GM19463 (cell line): ENCODE measurements at regions not wholly inside any gene's neighbourhood (a gene's known extent, or its start where the extent isn't known, plus 50 kb on each side); places are given as distances from the start of the nearest gene placed in this dataset.

Source experiments
- ATAC-seq: cut with Tn5 transposase; IDR thresholded peaks from one replicate; pipeline ENCODE4 v1.9.1; 2021; ENCODE audit warnings: mild to moderate bottlenecking, moderate library complexity; ENCODE audit not compliant: unreplicated experiment

DNA sequence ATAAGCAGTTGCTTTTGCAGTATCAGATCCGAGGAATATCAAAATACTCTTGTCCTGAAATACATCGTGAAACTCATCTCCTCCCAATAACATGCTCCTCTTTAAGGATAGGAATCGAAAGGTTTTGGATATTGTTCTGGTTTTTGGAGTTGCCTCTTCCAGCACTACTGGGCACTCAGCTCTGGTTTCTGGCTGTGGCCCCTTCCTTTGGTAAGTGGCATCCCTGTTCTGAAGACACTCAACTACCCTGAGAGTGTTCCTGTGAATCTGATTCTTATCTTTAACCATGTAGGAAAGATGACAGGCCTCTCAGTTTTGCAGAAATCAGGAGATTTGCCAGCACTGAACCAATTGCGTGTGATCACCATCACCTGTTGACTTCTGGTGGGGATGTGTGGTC, 327.5 kb upstream of the TBL1XR1 start:
- no peak for ATAC-seq

DNA sequence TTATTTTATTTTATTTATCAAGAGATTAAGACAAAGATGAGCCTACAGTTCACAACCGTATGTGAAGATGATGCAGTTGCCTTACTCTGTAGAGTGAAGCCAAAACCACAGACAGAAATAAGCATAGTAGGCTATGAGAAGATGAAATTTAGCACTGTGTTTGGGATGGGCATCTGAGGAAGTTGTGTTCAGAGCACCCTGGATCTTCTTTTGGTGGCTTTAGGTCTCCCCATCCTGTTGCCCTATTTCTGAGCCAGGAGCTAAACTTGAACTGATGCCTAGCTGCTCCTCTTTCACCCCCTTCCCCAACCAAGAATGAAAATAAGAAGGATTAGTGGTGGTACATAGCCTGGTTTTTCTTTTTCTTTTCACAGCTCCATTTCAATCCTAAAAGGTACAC, 328.1 kb upstream of the TBL1XR1 start:
- ATAC-seq = no peak

DNA sequence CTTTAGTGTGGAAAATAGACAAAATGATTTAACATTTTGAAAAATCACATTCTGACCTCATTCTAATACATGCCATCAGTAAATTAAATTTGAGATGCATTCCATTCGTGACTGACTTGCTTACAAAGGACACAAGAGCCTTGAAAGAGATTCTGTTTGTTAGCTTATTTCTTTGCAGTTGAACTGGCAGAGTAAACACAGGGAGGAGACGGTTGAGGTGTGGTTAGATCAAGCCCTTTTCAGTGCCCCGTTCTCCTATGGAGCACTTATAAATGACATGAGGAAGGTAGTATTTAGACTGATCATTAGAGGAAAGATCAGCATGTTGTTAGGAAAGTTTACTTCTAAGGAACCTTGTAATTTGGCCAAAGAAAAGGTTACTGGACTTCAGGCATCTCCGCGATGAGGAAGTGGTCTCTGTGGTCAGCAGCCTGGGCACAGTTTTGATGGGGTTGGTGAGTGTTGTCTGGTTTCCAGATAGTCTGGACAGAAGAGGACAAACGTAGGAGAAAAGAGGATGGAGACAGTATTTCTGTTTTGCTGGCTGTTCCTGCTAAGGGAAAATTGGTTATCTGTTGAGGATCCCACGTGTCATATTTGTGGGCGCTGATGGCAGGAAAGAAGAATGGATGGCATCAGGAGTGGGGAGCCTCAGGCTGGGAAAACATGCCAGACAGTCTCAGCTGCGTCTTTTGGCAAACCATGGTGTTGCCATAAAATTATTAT, 328.9 kb upstream of the TBL1XR1 start:
- no peak for ATAC-seq

DNA sequence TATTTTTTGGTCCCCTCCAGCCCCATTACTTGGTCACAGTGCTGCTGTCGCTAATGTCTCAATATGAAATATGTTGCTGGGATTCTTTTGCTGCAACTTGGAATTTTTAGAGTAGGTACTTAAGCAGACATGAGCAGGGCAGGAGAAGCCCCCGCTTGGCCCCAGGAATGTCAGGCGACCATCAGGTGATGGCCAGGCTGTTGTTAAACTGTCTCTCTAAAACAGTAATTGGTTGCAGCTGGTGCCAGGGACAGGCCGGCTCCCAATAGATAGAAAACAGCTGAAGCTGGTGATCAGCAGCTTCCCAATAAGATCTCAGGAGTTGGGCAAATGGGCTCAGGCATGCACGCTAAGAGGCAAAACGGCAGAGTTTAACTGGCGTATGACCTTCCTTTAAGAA, 329.9 kb upstream of the TBL1XR1 start:
- ATAC-seq = no peak

DNA sequence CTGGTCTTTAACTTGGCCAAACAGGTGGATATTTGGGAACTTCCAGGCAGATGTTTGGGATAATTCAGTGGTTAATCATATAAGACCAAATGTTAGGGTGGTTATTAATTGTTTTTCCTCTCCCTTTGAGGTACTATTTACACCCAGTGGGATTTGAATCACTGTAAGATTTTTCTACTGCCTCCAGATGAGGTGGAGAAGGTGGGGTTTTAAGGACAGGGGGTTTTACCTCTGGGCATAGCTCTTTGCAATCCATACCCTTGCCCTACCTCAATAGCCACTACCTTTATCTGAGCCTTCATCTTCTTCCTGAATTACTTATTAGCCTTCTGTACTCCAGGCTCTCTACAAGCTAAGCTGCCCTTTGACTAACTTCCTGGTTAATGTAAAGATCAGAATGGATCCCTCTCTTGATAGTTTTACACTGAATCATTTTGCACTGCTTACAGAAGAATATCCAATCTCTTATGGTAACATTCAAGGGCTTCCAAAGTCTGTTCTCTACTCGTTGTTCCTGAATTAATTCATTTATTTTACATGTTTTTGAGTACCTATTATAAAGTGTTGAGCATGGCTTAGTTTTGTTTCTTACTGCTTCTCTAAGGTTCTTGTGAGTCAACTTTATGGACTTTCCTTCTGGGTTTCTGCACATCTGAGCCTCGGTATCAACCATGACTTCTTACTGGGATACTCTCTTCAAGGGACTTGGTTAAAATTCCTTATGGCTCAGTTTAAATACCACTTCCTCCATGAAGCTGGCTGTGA, 331.2 kb upstream of the TBL1XR1 start:
- no peak for ATAC-seq

DNA sequence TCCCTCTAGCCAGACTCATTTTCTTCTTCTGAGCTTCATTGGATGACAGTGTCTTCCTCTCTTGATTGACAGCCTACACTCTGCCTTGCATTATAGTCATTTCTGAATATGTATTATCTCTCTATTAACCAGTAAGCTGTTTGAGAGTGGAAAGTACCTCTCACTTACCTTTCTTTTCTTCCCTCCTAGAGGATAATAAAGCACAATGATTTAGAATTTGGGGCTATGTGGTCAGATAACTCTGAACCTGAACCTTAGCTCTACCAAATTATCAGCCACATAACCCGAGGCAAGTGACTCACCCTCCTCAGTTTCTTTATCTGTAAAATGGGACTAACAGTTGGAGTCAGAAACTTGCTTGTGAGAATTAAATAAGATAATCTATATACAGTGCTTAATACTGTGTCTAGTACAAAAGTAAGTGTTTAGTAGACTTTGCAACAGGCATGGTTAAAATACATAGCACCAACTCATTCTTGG, 331.8 kb upstream of the TBL1XR1 start:
- no peak for ATAC-seq

DNA sequence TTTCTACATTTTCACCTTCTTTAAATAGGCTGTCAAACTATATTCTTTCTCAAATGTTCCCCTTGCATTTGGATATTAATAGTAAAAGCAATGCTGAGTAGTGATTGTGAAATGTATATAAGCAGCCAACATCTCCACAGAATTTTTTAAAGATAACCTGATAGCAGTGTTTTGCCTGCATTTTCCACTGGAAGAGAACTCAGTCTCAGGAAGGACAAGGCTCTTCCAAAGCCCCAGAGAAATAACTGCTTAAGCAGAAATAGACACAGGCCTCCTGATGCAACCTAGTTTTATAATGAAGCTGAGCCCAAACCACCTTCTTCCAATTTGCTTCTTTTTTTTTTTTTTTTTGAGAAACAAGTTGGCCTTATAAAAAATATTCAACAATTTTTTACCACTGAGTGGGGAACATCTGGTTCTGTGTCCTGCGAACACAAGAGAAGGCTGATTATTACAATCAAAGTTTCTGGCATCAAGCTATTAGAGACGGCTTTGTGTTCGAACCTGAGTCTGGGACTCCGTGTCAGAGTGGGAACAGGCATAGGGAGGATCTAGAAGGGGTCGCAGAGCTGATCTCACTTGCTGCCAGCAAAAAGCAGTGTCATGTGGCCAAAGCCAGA, 332.5 kb upstream of the TBL1XR1 start:
- no peak for ATAC-seq

DNA sequence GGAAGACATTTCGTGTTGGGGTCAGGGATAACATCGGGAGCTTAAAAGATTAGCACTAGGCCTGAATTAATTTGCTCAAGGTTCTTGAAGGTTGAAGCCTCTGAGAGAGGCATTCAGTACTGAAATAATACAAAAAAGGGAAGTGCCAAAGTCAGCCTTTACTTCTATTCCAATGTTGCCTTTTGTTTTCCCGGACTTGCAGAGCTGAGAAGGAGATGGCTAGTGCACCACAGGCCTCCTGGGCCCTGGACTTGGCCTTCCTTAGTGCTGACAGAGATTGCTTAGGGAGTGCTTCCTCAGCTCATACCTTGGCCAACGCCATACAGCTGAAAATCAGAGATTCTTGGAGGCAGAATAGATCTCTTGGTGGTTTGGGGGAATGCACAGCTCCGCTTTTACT, 333.6 kb upstream of the TBL1XR1 start:
- no peak for ATAC-seq

DNA sequence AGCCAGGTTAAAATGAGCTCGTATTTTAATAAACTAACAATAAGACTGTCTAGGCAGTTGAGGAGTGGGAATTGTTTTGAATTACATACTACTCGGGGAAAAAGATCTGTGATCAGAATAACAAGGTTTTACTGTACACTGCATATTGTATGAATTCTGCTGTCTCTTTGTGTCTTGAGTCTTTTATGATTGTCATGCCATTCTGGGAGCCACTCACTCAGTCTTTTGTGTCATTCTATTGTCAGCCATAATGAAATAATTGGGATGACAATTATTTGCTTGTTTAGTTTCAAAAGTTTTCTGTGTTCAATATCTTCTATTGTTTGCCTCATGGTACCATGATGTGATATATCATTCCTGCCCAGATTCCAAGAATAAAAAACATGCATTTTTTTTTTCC, 339.6 kb upstream of the TBL1XR1 start:
- ATAC-seq = no peak

DNA sequence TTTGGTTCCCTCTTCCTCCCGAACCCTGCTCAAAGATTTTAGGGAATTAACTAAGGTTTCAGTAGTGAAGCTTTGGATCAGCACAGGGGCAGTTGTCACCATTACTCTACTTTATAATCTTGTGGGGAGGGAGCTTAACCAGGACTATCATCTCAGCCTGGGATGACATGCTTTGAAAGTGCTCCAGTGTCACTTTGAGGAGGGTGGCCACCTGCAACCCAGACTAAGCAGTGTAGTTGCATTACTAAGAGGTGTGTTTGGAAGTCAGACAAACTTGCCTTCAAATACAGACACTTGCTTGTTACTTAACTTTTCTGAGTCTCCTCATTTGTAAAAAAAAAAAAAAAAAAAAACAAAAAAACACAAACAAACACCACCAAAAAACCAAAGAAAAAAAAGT, 340.3 kb upstream of the TBL1XR1 start:
- no peak for ATAC-seq

DNA sequence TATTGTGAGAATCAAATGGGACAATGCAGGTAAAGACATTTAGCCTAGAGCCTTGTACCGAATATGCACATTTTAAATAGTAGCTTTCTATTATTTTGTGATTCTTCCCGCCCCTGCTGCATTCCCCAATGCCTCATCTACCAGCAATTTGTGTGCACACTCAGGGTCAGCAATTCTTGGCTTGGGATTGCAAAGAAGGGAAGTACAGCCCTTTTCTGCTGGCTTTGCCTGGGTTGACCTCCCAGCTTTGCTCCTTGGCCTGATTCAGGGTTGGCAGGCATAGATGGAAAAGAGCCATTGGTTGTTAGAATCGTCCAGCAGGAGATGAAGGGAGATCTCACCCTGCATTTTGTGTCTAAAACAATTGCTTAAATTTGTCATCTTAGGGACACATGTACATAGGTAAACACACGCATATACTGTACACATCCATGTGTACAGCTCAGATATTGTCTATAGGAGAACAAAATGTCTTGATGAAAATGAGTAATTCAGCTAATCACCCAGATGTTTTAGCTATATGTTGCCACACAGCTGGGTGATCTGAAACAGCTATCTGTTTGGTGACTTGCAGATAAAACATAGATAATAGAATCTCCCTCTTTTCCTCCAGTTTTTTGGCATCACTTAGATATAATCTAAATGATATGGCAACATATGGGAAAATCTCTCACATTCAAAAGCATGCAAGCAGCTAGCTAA, 340.9 kb upstream of the TBL1XR1 start:
- ATAC-seq = no peak

DNA sequence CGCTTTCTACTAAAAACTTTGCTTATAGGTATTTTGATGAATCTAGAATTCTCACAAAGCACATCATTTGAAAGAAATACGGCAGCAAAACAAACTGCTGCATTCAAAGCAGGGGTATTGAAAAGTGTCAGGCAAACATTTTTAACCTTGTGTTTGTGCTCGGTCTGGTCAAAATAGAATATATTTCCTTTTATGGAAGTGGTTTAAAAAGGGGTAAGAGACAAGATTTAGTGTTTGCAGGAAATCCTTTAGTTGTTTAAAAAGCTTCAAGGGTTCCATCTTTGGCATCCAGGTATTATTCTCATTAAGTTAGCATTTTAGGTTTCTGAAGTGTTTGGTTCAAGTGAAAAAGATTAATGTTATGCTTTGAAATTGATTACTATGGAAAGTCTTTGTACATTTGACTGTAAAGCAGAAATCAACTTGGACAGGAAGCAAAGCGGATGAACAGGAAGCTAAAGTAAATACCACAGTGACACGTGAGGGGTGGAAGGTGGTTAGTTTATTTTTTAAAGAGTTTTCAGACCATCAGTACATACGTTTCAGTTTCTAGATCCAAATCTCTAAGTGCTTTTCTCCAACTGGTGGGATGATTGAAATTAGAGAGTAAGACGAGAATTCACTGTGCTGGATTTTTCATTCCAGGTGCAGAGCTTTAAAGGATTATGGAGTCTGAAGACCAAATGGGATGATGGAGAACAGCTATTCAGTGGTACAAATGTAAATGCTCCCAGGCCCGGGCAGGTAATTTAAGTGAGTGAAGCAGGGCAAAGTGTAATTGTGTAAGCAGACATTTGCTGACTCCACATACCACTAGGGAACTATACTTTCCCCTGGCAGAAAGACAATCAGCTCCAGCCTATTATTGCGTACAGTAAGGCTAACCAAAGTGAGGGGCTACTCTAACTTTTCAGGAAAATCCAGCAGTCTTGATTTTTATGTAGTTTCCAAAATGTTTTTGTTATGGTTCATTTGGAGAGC, 341.8 kb upstream of the TBL1XR1 start:
- ATAC-seq = peak; percentile 81

DNA sequence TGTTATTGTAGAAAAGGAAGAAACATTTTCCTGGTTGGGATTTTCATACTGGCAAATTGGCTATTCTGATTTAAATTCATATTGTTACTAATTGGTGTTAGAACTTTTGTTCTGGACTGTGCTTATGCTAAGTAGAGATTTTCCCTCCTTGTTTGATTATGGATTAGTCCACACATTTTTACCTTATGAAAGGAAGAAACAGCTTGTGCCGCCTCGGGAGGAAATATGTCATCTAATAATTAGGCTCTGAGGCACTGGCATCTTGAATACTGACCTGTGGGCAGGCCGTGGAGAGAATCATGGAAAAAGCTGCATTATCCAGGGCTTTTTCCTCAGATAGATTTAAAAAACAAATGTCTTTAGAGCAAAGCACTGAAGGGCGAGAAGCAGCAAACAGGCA, 344.3 kb upstream of the TBL1XR1 start:
- no peak for ATAC-seq

DNA sequence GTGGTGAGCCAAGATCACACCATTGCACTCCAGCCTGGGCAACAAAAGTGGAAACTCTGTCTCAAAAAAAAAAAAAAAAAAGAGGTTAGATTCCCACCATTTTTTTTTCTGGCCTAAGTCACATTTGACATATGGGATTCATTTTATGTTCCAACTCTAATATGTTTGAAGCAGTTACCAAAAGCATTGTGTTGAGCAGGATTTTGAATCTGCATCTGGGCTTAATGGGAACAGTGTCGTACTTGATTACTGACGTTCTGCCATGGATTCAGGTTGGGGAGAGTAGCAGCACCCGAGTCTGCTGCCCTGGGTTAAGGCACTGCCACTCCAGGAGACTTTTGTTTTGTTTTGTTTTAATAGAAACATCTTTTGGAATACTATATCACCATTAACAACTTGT, 348.7 kb upstream of the TBL1XR1 start:
- no peak for ATAC-seq

DNA sequence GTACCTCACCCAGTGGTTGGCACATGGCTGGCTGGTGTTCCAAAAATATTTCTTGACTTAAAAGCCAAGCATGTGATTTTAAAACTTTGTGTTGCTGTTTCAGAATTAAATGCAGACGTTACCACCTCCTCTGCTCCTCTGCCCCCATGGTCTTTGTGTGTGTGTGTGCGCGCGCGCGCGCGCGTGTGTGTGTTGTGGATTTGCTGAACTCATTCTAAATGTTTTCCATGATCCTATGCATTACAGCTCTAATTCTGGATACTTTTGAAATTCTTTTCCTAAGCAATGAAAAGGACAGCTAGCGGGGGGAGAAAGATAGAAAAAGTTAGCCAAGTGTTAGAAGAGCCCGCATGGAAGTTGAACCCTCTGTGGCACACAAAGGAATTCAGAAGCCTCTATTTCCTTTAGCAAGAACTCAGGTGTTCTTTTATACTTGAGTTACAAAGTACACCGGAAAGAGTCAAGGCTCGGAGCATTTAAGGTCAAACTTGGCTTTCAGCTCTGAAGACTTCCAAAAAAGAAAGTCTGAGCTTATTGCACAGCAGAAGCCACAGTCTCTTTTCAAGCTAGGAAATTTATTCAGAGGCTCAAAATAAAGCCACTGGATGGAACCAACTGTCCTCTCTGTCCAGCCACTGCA, 350.5 kb upstream of the TBL1XR1 start:
- no peak for ATAC-seq

DNA sequence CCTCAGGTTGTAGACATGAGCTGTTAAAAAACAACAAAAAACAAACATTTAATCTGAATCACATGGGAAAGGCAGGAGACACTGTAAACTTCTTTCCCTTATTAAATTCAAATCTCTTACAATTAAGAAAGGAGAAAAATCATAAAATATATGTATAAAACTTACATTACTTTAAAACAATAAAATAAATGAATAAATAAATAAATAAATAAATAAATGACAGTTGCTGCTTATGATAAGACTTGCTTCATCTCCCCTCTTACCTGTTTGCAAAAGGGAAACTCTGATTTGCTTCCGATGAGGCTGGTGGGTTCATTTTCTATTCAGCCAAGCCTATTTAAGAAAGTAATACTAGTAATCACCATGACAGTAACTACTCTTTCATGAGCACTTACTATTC, 353.4 kb upstream of the TBL1XR1 start:
- ATAC-seq = no peak

DNA sequence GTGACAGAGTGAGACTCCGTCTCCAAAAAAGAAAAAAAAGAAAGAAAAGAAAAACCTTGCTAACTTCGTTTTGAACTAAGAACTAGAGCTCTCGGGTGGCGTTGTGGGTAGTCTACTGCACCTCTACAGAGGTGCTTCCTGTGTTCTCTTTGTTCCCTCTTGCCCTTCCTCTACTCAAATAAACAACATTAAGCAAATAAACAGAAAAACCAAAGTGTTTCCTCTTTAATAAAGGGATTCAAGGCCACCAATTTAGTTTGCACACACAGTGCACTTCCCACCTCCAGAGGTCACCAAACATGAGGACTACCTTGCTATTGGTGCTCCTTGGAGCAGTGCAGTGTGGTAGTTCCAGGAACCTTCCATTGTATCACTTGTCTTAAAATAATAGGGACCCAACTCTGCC, 354.2 kb upstream of the TBL1XR1 start:
- ATAC-seq = no peak

DNA sequence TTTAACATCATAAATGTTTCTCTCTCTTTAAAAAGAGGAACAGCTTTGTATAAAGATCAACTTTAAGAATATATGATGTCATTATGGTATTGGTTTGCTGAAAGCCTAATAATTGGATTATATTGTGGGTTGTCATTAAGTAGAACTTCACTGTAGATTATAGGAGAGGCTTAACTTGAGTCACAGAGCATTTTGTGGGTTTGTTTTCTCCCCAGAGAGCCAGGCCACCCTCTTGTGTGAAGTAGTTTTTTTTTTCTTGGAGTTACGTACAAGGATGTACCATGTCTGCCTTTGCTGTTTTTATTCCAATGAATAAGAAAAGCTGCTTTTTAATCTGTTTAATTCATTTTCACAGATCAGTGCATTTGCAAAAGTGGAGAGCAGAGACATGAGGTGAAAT, 354.8 kb upstream of the TBL1XR1 start:
- no peak for ATAC-seq

DNA sequence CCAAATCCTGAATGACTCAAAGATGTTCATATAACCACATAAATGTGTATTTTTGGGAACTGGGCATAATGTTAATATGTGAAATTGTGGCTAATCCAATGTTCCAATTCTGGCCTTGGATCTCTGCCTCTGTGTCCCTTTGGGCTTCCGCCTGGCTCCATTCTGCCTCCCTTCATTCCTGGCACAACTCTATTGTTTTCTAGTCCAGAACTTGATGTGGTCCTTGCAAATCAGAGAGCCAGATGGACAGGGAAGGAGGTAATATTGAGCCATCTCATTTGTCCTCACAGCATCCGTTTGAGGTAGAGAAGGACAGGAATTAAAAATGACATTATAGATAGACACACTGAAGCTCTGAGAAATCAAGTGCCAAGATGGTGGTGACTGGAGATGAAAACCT, 355.7 kb upstream of the TBL1XR1 start:
- ATAC-seq = no peak

DNA sequence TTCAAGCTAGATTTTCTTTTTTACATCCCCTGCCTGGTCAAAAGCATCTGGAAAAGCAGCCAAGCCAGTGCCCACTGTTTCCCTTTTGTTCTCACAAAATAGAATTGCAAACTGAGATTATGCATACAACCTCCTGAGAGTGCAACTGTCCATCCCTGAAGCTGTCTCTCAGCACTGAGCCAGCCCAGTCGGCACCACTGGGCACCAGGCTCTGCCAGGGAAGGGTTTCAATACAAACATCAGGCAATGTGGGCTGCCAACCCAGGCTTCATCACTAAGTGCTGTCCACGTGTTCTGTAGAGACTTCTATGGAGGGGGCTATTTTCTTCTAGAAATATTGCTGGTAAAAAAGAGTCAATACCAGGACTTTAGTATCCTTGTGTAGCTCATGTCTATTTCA, 356.3 kb upstream of the TBL1XR1 start:
- no peak for ATAC-seq
